Caco-2 (cell line): ENCODE measurements at regions not wholly inside any gene's neighbourhood (a gene's known extent, or its start where the extent isn't known, plus 50 kb on each side); places are given as distances from the start of the nearest gene placed in this dataset.

Experiments
- BruUV-seq: library from RNA; stranded (reverse); fragments of 400-500 nt; replicated peaks from 2 replicates; lab custom pipeline; 2021; lab: Mats Ljungman, UMichigan
- CTCF ChIA-PET: fragments of 300-600 bp; sonication (Branson Sonifier 250); formaldehyde crosslinking; loops from one replicate; lab custom pipeline; 2022; ENCODE audit warnings: antibody characterized with exemption; lab: Charles Lee
- POLR2A ChIA-PET: fragments of 300-600 bp; sonication (Branson Sonifier 250); formaldehyde crosslinking; loops from one replicate; lab custom pipeline; 2022; ENCODE audit warnings: antibody characterized with exemption; lab: Charles Lee
- DNase-seq, 2 experiments: peaks; one replicate each; pipeline versions ENCODE4 v3.0.0 to v3.0.0-alpha.2; 2020 to 2022
- H3K27me3 ChIP-seq: replicated peaks from 2 replicates; pipeline ENCODE4 v1.6.0; 2011; ENCODE audit warnings: low read length; ENCODE audit not compliant: control insufficient read depth, insufficient read depth
- H3K36me3 ChIP-seq: 2 replicates; pipeline ENCODE4 v1.5.1; 2011; ENCODE audit warnings: low read length; ENCODE audit not compliant: control insufficient read depth, insufficient read depth
- H3K4me1 ChIP-seq: fragments of 250-450 bp; sonication (Bioruptor Pico); 2 replicates; pipeline ENCODE4 v1.5.1; 2020; ENCODE audit warnings: mild to moderate bottlenecking
- H3K4me3 ChIP-seq: 2 replicates; pipeline ENCODE4 v1.5.1; 2011; ENCODE audit warnings: low read depth, mild to moderate bottlenecking, control low read depth, low read length
- H3K9me3 ChIP-seq: fragments of 250-450 bp; sonication (Bioruptor Pico); 2 replicates; pipeline ENCODE4 v1.5.1; 2020; ENCODE audit warnings: mild to moderate bottlenecking, moderate library complexity
- H3K27ac Mint-ChIP-seq: one replicate; pipeline ENCODE4 v1.8.0; 2022; ENCODE audit warnings: mixed read lengths; ENCODE audit not compliant: unreplicated experiment
- H3K27me3 Mint-ChIP-seq: one replicate; pipeline ENCODE4 v1.8.0; 2022; ENCODE audit warnings: mixed read lengths; ENCODE audit not compliant: insufficient read depth, unreplicated experiment
- H3K36me3 Mint-ChIP-seq: one replicate; pipeline ENCODE4 v1.8.0; 2022; ENCODE audit warnings: mild to moderate bottlenecking, mixed read lengths; ENCODE audit not compliant: insufficient read depth, unreplicated experiment
- H3K4me1 Mint-ChIP-seq: one replicate; pipeline ENCODE4 v1.8.0; 2022; ENCODE audit warnings: low read depth, mixed read lengths; ENCODE audit not compliant: unreplicated experiment
- H3K4me3 Mint-ChIP-seq: one replicate; pipeline ENCODE4 v1.8.0; 2022; ENCODE audit warnings: mild to moderate bottlenecking, moderate library complexity, mixed read lengths; ENCODE audit not compliant: unreplicated experiment
- H3K9me3 Mint-ChIP-seq: one replicate; pipeline ENCODE4 v1.8.0; 2022; ENCODE audit warnings: mixed read lengths; ENCODE audit not compliant: unreplicated experiment
- CTCF ChIP-seq, 2 experiments: fragments of 200-600 bp in 1 of 2; IDR thresholded peaks; 1 replicate in 1 of 2; 2 replicates in 1 of 2; pipeline versions ENCODE4 v1.5.1 to v1.8.0; 2011 to 2022; ENCODE audit warnings: antibody characterized with exemption in 1 of 2, control low read depth in 1 of 2, inconsistent platforms in 1 of 2, low read depth in 1 of 2, low read length in 1 of 2, mild to moderate bottlenecking in 1 of 2, moderate library complexity in 1 of 2; ENCODE audit not compliant: insufficient read depth in 1 of 2, severe bottlenecking in 1 of 2, unreplicated experiment in 1 of 2
- intact Hi-C: fragments of 100-400 bp; cut with micrococcal nuclease; formaldehyde crosslinking; loops from one replicate; pipeline ENCODE4 v1.10.0; 2022; ENCODE audit not compliant: unreplicated experiment

GRCh38 chr1:217982331-217983050 is 302.6 kb upstream of the RRP15 start:
- no TSS peak for BruUV-seq
- Histone ChIP-seq H3K27me3 (no peaks in the 10 kb centered on the region), H3K4me3 (no peak overlapping the region), H3K9me3 (no peaks in the 10 kb centered on the region), H3K4me1 (no peaks in the 10 kb centered on the region), H3K36me3 (no peaks in the 10 kb centered on the region)
- DNase-seq, result no peak
- H3K4me1 Mint-ChIP-seq, result no peaks in the 10 kb centered on the region
- TF ChIP-seq CTCF (IDR thresholded peaks at IDR 0.05; ENCODE audit: insufficient read depth in 1 of 2, low read depth in 1 of 2, low read length in 1 of 2, severe bottlenecking in 1 of 2, unreplicated experiment in 1 of 2), result no peak
- H3K9me3 Mint-ChIP-seq, result no peaks in the 10 kb centered on the region
- intact Hi-C loops, result no loop called here
- no peaks in the 10 kb centered on the region for H3K36me3 Mint-ChIP-seq
- H3K27ac Mint-ChIP-seq, result no peak overlapping the region
- H3K4me3 Mint-ChIP-seq, result no peak overlapping the region
- CTCF ChIA-PET, result no interaction called here
- POLR2A ChIA-PET, result no interaction called here
- peaks cover 13% of the 10 kb centered on the region for H3K27me3 Mint-ChIP-seq

GRCh38 chr1:217983051-217983375 is 302.1 kb upstream of the RRP15 start:
- Mint-ChIP-seq H3K27me3 (peaks cover 13% of the 10 kb centered on the region), H3K27ac (no peak overlapping the region), H3K4me3 (no peak overlapping the region), H3K9me3 (no peaks in the 10 kb centered on the region), H3K4me1 (no peaks in the 10 kb centered on the region), H3K36me3 (no peaks in the 10 kb centered on the region)
- intact Hi-C loops, result no loop called here
- Histone ChIP-seq H3K4me1 (no peaks in the 10 kb centered on the region), H3K36me3 (no peaks in the 10 kb centered on the region), H3K4me3 (no peak overlapping the region), H3K27me3 (no peaks in the 10 kb centered on the region), H3K9me3 (no peaks in the 10 kb centered on the region)
- ChIA-PET POLR2A (no interaction called here), CTCF (no interaction called here)
- DNase-seq, result no peak
- no TSS peak for BruUV-seq
- TF ChIP-seq CTCF (IDR thresholded peaks at IDR 0.05; ENCODE audit: insufficient read depth in 1 of 2, low read depth in 1 of 2, low read length in 1 of 2, severe bottlenecking in 1 of 2, unreplicated experiment in 1 of 2), result no peak

- CTCF ChIA-PET, result no interaction called here
- intact Hi-C loops, result no loop called here
These were observed 299.5 kb upstream of the RRP15 start for GRCh38 chr1:217985641-217986040.

More at GRCh38 chr1:217985641-217986040, 299.5 kb upstream of the RRP15 start:
- H3K27ac Mint-ChIP-seq, result no peak overlapping the region
- no peak overlapping the region for H3K4me3 ChIP-seq
- H3K4me3 Mint-ChIP-seq, result no peak overlapping the region
- no peaks in the 10 kb centered on the region for H3K36me3 Mint-ChIP-seq
- no peaks in the 10 kb centered on the region for H3K9me3 ChIP-seq
- peaks cover 7% of the 10 kb centered on the region for H3K27me3 Mint-ChIP-seq
- H3K4me1 Mint-ChIP-seq, result no peaks in the 10 kb centered on the region
- TF ChIP-seq CTCF (IDR thresholded peaks at IDR 0.05; ENCODE audit: insufficient read depth in 1 of 2, low read depth in 1 of 2, low read length in 1 of 2, severe bottlenecking in 1 of 2, unreplicated experiment in 1 of 2), result no peak
- POLR2A ChIA-PET, result no interaction called here
- no peaks in the 10 kb centered on the region for H3K27me3 ChIP-seq
- no peaks in the 10 kb centered on the region for H3K4me1 ChIP-seq
- BruUV-seq, result no TSS peak
- DNase-seq, result no peak
- no peaks in the 10 kb centered on the region for H3K36me3 ChIP-seq
- H3K9me3 Mint-ChIP-seq, result no peaks in the 10 kb centered on the region
